ENCODE measurements at regions not wholly inside any gene's neighbourhood (a gene's known extent, or its start where the extent isn't known, plus 50 kb on each side); places are given as distances from the start of the nearest gene placed in this dataset.

DNA sequence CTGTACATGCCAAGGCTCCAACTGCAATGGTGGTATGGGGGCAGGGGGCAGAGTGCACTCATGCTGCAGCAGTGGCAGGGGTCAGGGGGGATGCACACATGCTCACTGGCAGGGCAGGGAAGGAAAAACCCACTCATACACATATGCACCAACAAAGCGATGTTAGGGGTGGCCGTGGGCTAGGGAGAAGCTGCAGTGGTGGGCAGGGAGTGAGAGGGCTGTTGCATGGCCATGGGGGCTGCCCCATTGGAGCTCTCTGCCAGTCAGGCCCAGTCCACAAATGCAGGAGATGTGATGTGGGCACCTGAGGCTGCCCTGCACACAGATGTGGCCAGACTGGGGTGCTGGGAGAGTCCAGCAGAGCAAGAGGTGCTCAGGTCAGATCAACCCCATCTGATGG, 238.1 kb upstream of the NXPH2 start:
- Histone ChIP-seq H3F3A (replicated peaks; ENCODE audit: insufficient read depth) (no peaks in the 10 kb centered on the region), H3K79me2 (ENCODE audit: insufficient read depth) (no peaks in the 10 kb centered on the region), H3K27ac (ENCODE audit: low read depth in 2 of 2, low read length in 1 of 2) (no peak overlapping the region), H3K9me2 (no peaks in the 10 kb centered on the region), H4K20me1 (ENCODE audit: insufficient read depth) (no peaks in the 10 kb centered on the region), H3K4me2 (no peak overlapping the region), H3K9ac (no peak overlapping the region), H3K27me3 (ENCODE audit: insufficient read depth) (no peaks in the 10 kb centered on the region), H3K4me3 (ENCODE audit: low read depth in 2 of 2, low read length in 1 of 2) (no peak overlapping the region), H2AFZ (ENCODE audit: low read depth) (no peak overlapping the region), H3K4me1 (ENCODE audit: control insufficient read depth in 1 of 2, insufficient read depth in 2 of 2, low read depth in 1 of 2, low read length in 1 of 2) (no peaks in the 10 kb centered on the region), H3K9me3 (no peaks in the 10 kb centered on the region), H3K36me3 (replicated peaks in 1 of 2; ENCODE audit: control insufficient read depth in 1 of 2, insufficient read depth in 2 of 2, low read length in 1 of 2) (no peaks in the 10 kb centered on the region)
- ChIA-PET POLR2A (no interaction called here), CTCF (no interaction called here)
- WGBS (ENCODE audit: low lambda C conversion rate): 28% methylated on average over 2 of the region's 2 CpGs
- no peak for DNase-seq
- TF ChIP-seq PBX3 (IDR thresholded peaks at IDR 0.05) (no peak), TCF12 (IDR thresholded peaks at IDR 0.05) (no peak), GABPA (IDR thresholded peaks at IDR 0.05; ENCODE audit: low read depth) (no peak), POLR2AphosphoS5 (IDR thresholded peaks at IDR 0.05; ENCODE audit: low read depth, low read length) (no peak), USF1 (IDR thresholded peaks at IDR 0.05; ENCODE audit: borderline replicate concordance, low read depth) (no peak), FOXM1 (IDR thresholded peaks at IDR 0.05; ENCODE audit: low read depth) (no peak)
- TF ChIP-seq, protein P1, sequence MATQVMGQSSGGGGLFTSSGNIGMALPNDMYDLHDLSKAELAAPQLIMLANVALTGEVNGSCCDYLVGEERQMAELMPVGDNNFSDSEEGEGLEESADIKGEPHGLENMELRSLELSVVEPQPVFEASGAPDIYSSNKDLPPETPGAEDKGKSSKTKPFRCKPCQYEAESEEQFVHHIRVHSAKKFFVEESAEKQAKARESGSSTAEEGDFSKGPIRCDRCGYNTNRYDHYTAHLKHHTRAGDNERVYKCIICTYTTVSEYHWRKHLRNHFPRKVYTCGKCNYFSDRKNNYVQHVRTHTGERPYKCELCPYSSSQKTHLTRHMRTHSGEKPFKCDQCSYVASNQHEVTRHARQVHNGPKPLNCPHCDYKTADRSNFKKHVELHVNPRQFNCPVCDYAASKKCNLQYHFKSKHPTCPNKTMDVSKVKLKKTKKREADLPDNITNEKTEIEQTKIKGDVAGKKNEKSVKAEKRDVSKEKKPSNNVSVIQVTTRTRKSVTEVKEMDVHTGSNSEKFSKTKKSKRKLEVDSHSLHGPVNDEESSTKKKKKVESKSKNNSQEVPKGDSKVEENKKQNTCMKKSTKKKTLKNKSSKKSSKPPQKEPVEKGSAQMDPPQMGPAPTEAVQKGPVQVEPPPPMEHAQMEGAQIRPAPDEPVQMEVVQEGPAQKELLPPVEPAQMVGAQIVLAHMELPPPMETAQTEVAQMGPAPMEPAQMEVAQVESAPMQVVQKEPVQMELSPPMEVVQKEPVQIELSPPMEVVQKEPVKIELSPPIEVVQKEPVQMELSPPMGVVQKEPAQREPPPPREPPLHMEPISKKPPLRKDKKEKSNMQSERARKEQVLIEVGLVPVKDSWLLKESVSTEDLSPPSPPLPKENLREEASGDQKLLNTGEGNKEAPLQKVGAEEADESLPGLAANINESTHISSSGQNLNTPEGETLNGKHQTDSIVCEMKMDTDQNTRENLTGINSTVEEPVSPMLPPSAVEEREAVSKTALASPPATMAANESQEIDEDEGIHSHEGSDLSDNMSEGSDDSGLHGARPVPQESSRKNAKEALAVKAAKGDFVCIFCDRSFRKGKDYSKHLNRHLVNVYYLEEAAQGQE (IDR thresholded peaks at IDR 0.05; ENCODE audit: low read depth, low read length): no peak
- TF ChIP-seq, protein P2, sequence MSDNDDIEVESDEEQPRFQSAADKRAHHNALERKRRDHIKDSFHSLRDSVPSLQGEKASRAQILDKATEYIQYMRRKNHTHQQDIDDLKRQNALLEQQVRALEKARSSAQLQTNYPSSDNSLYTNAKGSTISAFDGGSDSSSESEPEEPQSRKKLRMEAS (IDR thresholded peaks at IDR 0.05; ENCODE audit: low read depth): no peak
- TF ChIP-seq, protein P3, sequence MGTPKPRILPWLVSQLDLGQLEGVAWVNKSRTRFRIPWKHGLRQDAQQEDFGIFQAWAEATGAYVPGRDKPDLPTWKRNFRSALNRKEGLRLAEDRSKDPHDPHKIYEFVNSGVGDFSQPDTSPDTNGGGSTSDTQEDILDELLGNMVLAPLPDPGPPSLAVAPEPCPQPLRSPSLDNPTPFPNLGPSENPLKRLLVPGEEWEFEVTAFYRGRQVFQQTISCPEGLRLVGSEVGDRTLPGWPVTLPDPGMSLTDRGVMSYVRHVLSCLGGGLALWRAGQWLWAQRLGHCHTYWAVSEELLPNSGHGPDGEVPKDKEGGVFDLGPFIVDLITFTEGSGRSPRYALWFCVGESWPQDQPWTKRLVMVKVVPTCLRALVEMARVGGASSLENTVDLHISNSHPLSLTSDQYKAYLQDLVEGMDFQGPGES (IDR thresholded peaks at IDR 0.05; ENCODE audit: low read depth, low read length): no peak
- TF ChIP-seq, protein P4, sequence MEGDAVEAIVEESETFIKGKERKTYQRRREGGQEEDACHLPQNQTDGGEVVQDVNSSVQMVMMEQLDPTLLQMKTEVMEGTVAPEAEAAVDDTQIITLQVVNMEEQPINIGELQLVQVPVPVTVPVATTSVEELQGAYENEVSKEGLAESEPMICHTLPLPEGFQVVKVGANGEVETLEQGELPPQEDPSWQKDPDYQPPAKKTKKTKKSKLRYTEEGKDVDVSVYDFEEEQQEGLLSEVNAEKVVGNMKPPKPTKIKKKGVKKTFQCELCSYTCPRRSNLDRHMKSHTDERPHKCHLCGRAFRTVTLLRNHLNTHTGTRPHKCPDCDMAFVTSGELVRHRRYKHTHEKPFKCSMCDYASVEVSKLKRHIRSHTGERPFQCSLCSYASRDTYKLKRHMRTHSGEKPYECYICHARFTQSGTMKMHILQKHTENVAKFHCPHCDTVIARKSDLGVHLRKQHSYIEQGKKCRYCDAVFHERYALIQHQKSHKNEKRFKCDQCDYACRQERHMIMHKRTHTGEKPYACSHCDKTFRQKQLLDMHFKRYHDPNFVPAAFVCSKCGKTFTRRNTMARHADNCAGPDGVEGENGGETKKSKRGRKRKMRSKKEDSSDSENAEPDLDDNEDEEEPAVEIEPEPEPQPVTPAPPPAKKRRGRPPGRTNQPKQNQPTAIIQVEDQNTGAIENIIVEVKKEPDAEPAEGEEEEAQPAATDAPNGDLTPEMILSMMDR (IDR thresholded peaks at IDR 0.05): no peak

All from SK-N-SH (cell line).